ENCODE measurements at regions not wholly inside any gene's neighbourhood (a gene's known extent, or its start where the extent isn't known, plus 50 kb on each side); places are given as distances from the start of the nearest gene placed in this dataset.

- H3K27ac ChIP-seq, result no peak overlapping the region
- peaks cover 0 to 34% (median 0%) of the 10 kb centered on the region in 11 donors for H3K9me3 ChIP-seq
- H3K4me1 ChIP-seq, result no peaks in the 10 kb centered on the region
- ATAC-seq (no peak), DNase-seq (no peak)
- no peaks in the 10 kb centered on the region for H3K36me3 ChIP-seq
- intact Hi-C loops (cut with DNase I), result no loop called here
- H3K4me3 ChIP-seq, result no peak overlapping the region
- TF ChIP-seq CTCF (IDR thresholded peaks at IDR 0.05), result no peak
- H3K27me3 ChIP-seq, result no peaks in the 10 kb centered on the region
Measured at GRCh38 chr7:125830743-125831142, 901.1 kb upstream of the POT1 start.

GRCh38 chr7:125828153-125828700 lies 898.6 kb upstream of the POT1 start:
- Histone ChIP-seq H3K4me3 (no peak overlapping the region), H3K27ac (no peak overlapping the region), H3K36me3 (no peaks in the 10 kb centered on the region), H3K9me3 (peaks cover 0 to 23% (median 0%) of the 10 kb centered on the region in 11 donors), H3K4me1 (no peaks in the 10 kb centered on the region), H3K27me3 (no peaks in the 10 kb centered on the region)
- ATAC-seq, result no peak
- intact Hi-C loops (cut with DNase I), result loop anchor here in 1 of 10 donors (5.0 kb wide), 1 partner anchor 134 kb away; no protein-coding TSS in a partner anchor
- DNase-seq, result no peak
- no peak for TF ChIP-seq CTCF (IDR thresholded peaks at IDR 0.05)
- WGBS, 2 donors, result 83 to 88% methylated on average over 3 of the region's 3 CpGs

- no peaks in the 10 kb centered on the region for H3K27me3 ChIP-seq
- no peak overlapping the region for H3K27ac ChIP-seq
- TF ChIP-seq CTCF (IDR thresholded peaks at IDR 0.05), result no peak
- no peak overlapping the region for H3K4me3 ChIP-seq
- H3K9me3 ChIP-seq, result peaks cover 0 to 11% (median 0%) of the 10 kb centered on the region in 11 donors
- intact Hi-C loops (cut with DNase I), result no loop called here
- ATAC-seq (no peak), DNase-seq (no peak)
- no peaks in the 10 kb centered on the region for H3K4me1 ChIP-seq
- no peaks in the 10 kb centered on the region for H3K36me3 ChIP-seq
Measured at GRCh38 chr7:125823538-125823937, 893.9 kb upstream of the POT1 start.

- Histone ChIP-seq H3K4me1 (no peaks in the 10 kb centered on the region), H3K27me3 (no peaks in the 10 kb centered on the region), H3K9me3 (peaks cover 0 to 5% (median 0%) of the 10 kb centered on the region in 11 donors), H3K4me3 (no peak overlapping the region), H3K27ac (no peak overlapping the region), H3K36me3 (no peaks in the 10 kb centered on the region)
- DNase-seq (no peak), ATAC-seq (no peak)
- intact Hi-C loops (cut with DNase I), result no loop called here
- no peak for TF ChIP-seq CTCF (IDR thresholded peaks at IDR 0.05)
Measured at GRCh38 chr7:125820495-125820894, 890.9 kb upstream of the POT1 start.

Data from heart right ventricle (tissue), 16 donors.